NCI-H146 treated with DMSO at 0.1 percent for 48 hours (cell line): ENCODE measurements at regions not wholly inside any gene's neighbourhood (a gene's known extent, or its start where the extent isn't known, plus 50 kb on each side); places are given as distances from the start of the nearest gene placed in this dataset.

Source experiments
- DNase-seq: peaks from one replicate; lab custom pipeline; 2025; ENCODE audit not compliant: unreplicated experiment; lab: John Stamatoyannopoulos, UW

GRCh38 chr5:82349652-82350051 is 71.5 kb upstream of the RPS23 start:
- DNase-seq, result no peak

- no peak for DNase-seq
These were observed 70.8 kb upstream of the RPS23 start for GRCh38 chr5:82348784-82349425.

GRCh38 chr5:82347201-82347865 is 69.2 kb upstream of the RPS23 start:
- DNase-seq, result no peak

GRCh38 chr5:82346399-82347165 is 68.4 kb upstream of the RPS23 start:
- DNase-seq, result no peak

GRCh38 chr5:82345108-82345507 is 67.0 kb upstream of the RPS23 start:
- DNase-seq, result no peak

- DNase-seq, result no peak
These were observed 63.2 kb upstream of the RPS23 start for GRCh38 chr5:82341325-82341724.

GRCh38 chr5:82340799-82341198 is 62.6 kb upstream of the RPS23 start:
- DNase-seq, result no peak

GRCh38 chr5:82339792-82340191 is 61.6 kb upstream of the RPS23 start:
- DNase-seq, result no peak

GRCh38 chr5:82338771-82339373 is 60.7 kb upstream of the RPS23 start:
- no peak for DNase-seq

- no peak for DNase-seq
These were observed 58.8 kb upstream of the RPS23 start for GRCh38 chr5:82336959-82337351.

- DNase-seq, result no peak
These were observed 58.2 kb upstream of the RPS23 start for GRCh38 chr5:82336226-82336958.

GRCh38 chr5:82335806-82336205 is 57.7 kb upstream of the RPS23 start:
- DNase-seq, result no peak

- no peak for DNase-seq
These were observed 56.7 kb upstream of the RPS23 start for GRCh38 chr5:82334856-82335255.

GRCh38 chr5:82334085-82334692 is 56.0 kb upstream of the RPS23 start:
- DNase-seq, result no peak

GRCh38 chr5:82332886-82333615 is 54.9 kb upstream of the RPS23 start:
- DNase-seq, result no peak

GRCh38 chr5:82332064-82332855 is 54.1 kb upstream of the RPS23 start:
- DNase-seq, result no peak

- DNase-seq, result no peak
These were observed 53.4 kb upstream of the RPS23 start for GRCh38 chr5:82331557-82331956.

- no peak for DNase-seq
These were observed 52.5 kb upstream of the RPS23 start for GRCh38 chr5:82330530-82331270.

- DNase-seq, result no peak
These were observed 51.2 kb upstream of the RPS23 start for GRCh38 chr5:82329393-82329792.
